ENCODE measurements at regions not wholly inside any gene's neighbourhood (a gene's known extent, or its start where the extent isn't known, plus 50 kb on each side); places are given as distances from the start of the nearest gene placed in this dataset.

GRCh38 chr18:65017372-65017760 lies 733.4 kb upstream of the CDH7 start:
- no peak for DNase-seq (ENCODE audit: low spot score)
- Mint-ChIP-seq H3K36me3 (ENCODE audit: low read depth, unreplicated experiment) (no peaks in the 10 kb centered on the region), H3K4me3 (ENCODE audit: unreplicated experiment) (no peak overlapping the region), H3K4me1 (ENCODE audit: unreplicated experiment) (no peaks in the 10 kb centered on the region), H3K27me3 (ENCODE audit: unreplicated experiment) (no peaks in the 10 kb centered on the region), H3K9me3 (ENCODE audit: unreplicated experiment) (no peaks in the 10 kb centered on the region), H3K27ac (ENCODE audit: unreplicated experiment) (no peak overlapping the region)
- TF ChIP-seq CTCF (IDR thresholded peaks at IDR 0.05; ENCODE audit: unreplicated experiment), result no peak

- no peak for DNase-seq (ENCODE audit: low spot score)
- Mint-ChIP-seq H3K36me3 (ENCODE audit: low read depth, unreplicated experiment) (no peaks in the 10 kb centered on the region), H3K4me3 (ENCODE audit: unreplicated experiment) (no peak overlapping the region), H3K4me1 (ENCODE audit: unreplicated experiment) (no peaks in the 10 kb centered on the region), H3K27ac (ENCODE audit: unreplicated experiment) (no peak overlapping the region), H3K27me3 (ENCODE audit: unreplicated experiment) (no peaks in the 10 kb centered on the region), H3K9me3 (ENCODE audit: unreplicated experiment) (no peaks in the 10 kb centered on the region)
- TF ChIP-seq CTCF (IDR thresholded peaks at IDR 0.05; ENCODE audit: unreplicated experiment), result no peak
These were observed 734.0 kb upstream of the CDH7 start for GRCh38 chr18:65016631-65017371.

GRCh38 chr18:64994370-64994769 lies 756.4 kb upstream of the CDH7 start:
- Mint-ChIP-seq H3K9me3 (ENCODE audit: unreplicated experiment) (no peaks in the 10 kb centered on the region), H3K4me3 (ENCODE audit: unreplicated experiment) (no peak overlapping the region), H3K36me3 (ENCODE audit: low read depth, unreplicated experiment) (no peaks in the 10 kb centered on the region), H3K27me3 (ENCODE audit: unreplicated experiment) (no peaks in the 10 kb centered on the region), H3K4me1 (ENCODE audit: unreplicated experiment) (peaks cover 6% of the 10 kb centered on the region), H3K27ac (ENCODE audit: unreplicated experiment) (no peak overlapping the region)
- DNase-seq (ENCODE audit: low spot score), result no peak
- no peak for TF ChIP-seq CTCF (IDR thresholded peaks at IDR 0.05; ENCODE audit: unreplicated experiment)

GRCh38 chr18:64993695-64994094 lies 757.1 kb upstream of the CDH7 start:
- no peak overlapping the region for H3K4me3 Mint-ChIP-seq (ENCODE audit: unreplicated experiment)
- TF ChIP-seq CTCF (IDR thresholded peaks at IDR 0.05; ENCODE audit: unreplicated experiment), result no peak
- no peaks in the 10 kb centered on the region for H3K27me3 Mint-ChIP-seq (ENCODE audit: unreplicated experiment)
- no peak overlapping the region for H3K27ac Mint-ChIP-seq (ENCODE audit: unreplicated experiment)
- H3K9me3 Mint-ChIP-seq (ENCODE audit: unreplicated experiment), result no peaks in the 10 kb centered on the region
- DNase-seq (ENCODE audit: low spot score), result no peak
- peaks cover 6% of the 10 kb centered on the region for H3K4me1 Mint-ChIP-seq (ENCODE audit: unreplicated experiment)
- H3K36me3 Mint-ChIP-seq (ENCODE audit: low read depth, unreplicated experiment), result no peaks in the 10 kb centered on the region

GRCh38 chr18:64992654-64993053 lies 758.2 kb upstream of the CDH7 start:
- peaks cover 1% of the 10 kb centered on the region for H3K27me3 Mint-ChIP-seq (ENCODE audit: unreplicated experiment)
- H3K9me3 Mint-ChIP-seq (ENCODE audit: unreplicated experiment), result no peaks in the 10 kb centered on the region
- no peak for DNase-seq (ENCODE audit: low spot score)
- no peak overlapping the region for H3K27ac Mint-ChIP-seq (ENCODE audit: unreplicated experiment)
- no peaks in the 10 kb centered on the region for H3K36me3 Mint-ChIP-seq (ENCODE audit: low read depth, unreplicated experiment)
- peaks cover 6% of the 10 kb centered on the region for H3K4me1 Mint-ChIP-seq (ENCODE audit: unreplicated experiment)
- TF ChIP-seq CTCF (IDR thresholded peaks at IDR 0.05; ENCODE audit: unreplicated experiment), result no peak
- H3K4me3 Mint-ChIP-seq (ENCODE audit: unreplicated experiment), result no peak overlapping the region

Measured in endothelial cell (in vitro differentiated cells).